HG03354 (cell line): ENCODE measurements at regions not wholly inside any gene's neighbourhood (a gene's known extent, or its start where the extent isn't known, plus 50 kb on each side); places are given as distances from the start of the nearest gene placed in this dataset.

Source experiments
- ATAC-seq: cut with Tn5 transposase; IDR thresholded peaks from one replicate; pipeline ENCODE4 v1.9.1; 2021; ENCODE audit warnings: mild to moderate bottlenecking; ENCODE audit not compliant: unreplicated experiment, poor library complexity, severe bottlenecking

- ATAC-seq = peak; percentile 56
These were observed 163.4 kb upstream of the USP24 start for GRCh38 chr1:55378582-55378981.

- ATAC-seq = no peak
These were observed 161.7 kb upstream of the USP24 start for GRCh38 chr1:55376897-55377296.

- peak; percentile 64 for ATAC-seq
These were observed 160.6 kb upstream of the USP24 start for GRCh38 chr1:55375617-55376258.

GRCh38 chr1:55374801-55375616 lies 159.8 kb upstream of the USP24 start:
- ATAC-seq = peak; percentile 12

GRCh38 chr1:55374216-55374615 lies 159.1 kb upstream of the USP24 start:
- no peak for ATAC-seq

GRCh38 chr1:55369474-55369873 lies 154.3 kb upstream of the USP24 start:
- no peak for ATAC-seq

GRCh38 chr1:55368698-55369097 lies 153.5 kb upstream of the USP24 start:
- ATAC-seq = no peak

GRCh38 chr1:55367273-55367672 lies 152.1 kb upstream of the USP24 start:
- ATAC-seq = no peak

- no peak for ATAC-seq
These were observed 149.1 kb upstream of the USP24 start for GRCh38 chr1:55364216-55364615.

- no peak for ATAC-seq
These were observed 148.1 kb upstream of the USP24 start for GRCh38 chr1:55363268-55363667.

- no peak for ATAC-seq
These were observed 147.4 kb upstream of the USP24 start for GRCh38 chr1:55362558-55362957.

GRCh38 chr1:55359611-55360010 lies 144.4 kb upstream of the USP24 start:
- no peak for ATAC-seq

GRCh38 chr1:55358581-55358980 lies 143.4 kb upstream of the USP24 start:
- ATAC-seq = no peak

GRCh38 chr1:55355549-55355948 lies 140.4 kb upstream of the USP24 start:
- no peak for ATAC-seq

GRCh38 chr1:55353707-55354620 lies 138.8 kb upstream of the USP24 start:
- ATAC-seq = no peak

GRCh38 chr1:55352811-55353180 lies 137.6 kb upstream of the USP24 start:
- ATAC-seq = no peak

- ATAC-seq = no peak
These were observed 137.1 kb upstream of the USP24 start for GRCh38 chr1:55352080-55352810.

GRCh38 chr1:55348356-55348755 lies 133.2 kb upstream of the USP24 start:
- ATAC-seq = no peak

GRCh38 chr1:55347866-55348265 lies 132.7 kb upstream of the USP24 start:
- no peak for ATAC-seq

- ATAC-seq = no peak
These were observed 131.9 kb upstream of the USP24 start for GRCh38 chr1:55347041-55347440.
